ENCODE measurements at regions not wholly inside any gene's neighbourhood (a gene's known extent, or its start where the extent isn't known, plus 50 kb on each side); places are given as distances from the start of the nearest gene placed in this dataset.

DNA sequence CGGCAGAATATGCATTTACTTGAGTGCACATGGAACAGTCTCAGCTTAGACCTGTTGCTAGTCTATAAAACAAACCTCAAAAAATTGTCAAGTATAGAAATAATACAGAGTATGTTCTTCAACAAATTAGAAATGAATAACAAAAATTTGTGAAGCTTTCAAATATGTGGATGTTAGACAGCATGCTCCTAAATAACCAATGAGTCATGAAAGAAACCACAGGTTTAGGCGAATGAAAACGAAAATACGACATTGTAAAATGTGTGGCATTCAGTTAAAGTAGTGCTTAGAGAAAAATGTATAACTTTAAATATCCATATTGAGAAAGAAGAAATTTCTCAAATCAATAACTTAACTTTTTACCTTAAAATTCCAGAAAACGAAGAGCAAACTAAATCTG is 760.0 kb upstream of the SORCS1 start:
- no peak for DNase-seq (ENCODE audit: low read depth)

DNA sequence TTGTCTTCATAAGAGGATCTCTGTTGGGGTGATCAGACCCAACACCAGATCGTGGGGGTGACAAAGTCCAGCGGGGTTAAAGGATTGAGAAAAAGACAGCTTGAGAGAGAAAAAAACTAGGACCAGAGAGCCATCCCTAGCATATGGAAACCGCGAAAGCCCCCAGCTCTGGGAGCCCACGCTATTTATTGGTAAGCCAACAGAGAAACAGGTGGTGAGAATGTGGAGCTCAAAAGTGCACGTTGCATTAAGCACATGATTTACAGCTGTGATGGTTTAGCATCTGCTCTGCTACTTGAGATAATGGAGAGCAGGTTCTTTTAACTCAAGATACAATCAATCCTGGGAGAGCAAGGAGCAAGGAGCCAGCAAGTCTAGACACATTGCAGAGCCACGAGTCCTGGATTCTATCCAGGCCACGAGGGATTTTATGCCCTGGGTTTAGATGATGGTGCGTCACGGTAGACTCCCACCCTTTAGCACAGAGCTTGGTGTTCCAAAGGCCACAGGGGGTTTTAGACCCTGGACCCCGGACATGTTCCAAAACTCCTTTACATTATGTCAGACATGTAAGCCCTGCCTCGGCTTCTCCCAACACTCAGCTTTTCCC is 755.2 kb upstream of the SORCS1 start:
- no peak for DNase-seq (ENCODE audit: low read depth)

DNA sequence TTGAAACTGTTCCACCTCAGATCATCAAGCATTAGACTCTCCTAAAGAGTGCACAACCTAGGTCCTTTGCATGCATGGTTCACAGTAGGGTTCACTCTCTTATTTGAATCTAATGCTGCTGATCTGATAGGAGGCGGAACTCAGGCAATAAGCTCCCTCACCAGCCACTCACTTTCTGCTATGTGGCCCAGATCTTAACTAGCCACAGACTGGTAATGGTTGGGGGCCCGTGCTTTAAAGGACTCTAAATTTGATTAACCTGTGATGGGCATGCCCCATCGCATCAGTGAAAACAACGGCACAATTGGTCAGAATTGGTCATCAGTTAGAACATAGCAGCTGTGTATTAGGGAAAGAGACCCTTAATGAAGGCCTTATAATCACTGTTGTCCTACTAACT is 753.7 kb upstream of the SORCS1 start:
- DNase-seq (ENCODE audit: low read depth), result no peak

DNA sequence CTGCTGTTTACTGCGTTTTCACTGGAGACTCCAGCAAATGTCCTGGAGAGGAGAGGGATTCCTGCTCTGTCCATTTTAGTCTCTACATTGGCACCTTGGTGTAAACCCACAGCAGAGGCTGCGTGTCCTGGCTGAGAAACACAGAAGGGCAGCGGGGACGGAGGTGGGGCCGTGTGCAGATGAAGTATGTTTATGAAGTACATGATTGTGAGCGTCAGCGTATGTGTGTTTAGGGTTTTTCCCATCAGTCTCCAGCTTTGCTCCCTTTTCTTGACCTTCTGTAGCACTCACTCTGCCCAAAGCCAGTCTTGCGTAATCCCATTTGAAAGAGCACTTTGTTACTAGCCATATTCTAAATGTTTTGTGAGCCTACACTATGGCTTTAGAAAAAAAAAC is 750.7 kb upstream of the SORCS1 start:
- DNase-seq (ENCODE audit: low read depth), result peak; percentile 18

GRCh38 chr10:107914450-107915214 is 750.1 kb upstream of the SORCS1 start:
- DNase-seq (ENCODE audit: low read depth), result no peak

DNA sequence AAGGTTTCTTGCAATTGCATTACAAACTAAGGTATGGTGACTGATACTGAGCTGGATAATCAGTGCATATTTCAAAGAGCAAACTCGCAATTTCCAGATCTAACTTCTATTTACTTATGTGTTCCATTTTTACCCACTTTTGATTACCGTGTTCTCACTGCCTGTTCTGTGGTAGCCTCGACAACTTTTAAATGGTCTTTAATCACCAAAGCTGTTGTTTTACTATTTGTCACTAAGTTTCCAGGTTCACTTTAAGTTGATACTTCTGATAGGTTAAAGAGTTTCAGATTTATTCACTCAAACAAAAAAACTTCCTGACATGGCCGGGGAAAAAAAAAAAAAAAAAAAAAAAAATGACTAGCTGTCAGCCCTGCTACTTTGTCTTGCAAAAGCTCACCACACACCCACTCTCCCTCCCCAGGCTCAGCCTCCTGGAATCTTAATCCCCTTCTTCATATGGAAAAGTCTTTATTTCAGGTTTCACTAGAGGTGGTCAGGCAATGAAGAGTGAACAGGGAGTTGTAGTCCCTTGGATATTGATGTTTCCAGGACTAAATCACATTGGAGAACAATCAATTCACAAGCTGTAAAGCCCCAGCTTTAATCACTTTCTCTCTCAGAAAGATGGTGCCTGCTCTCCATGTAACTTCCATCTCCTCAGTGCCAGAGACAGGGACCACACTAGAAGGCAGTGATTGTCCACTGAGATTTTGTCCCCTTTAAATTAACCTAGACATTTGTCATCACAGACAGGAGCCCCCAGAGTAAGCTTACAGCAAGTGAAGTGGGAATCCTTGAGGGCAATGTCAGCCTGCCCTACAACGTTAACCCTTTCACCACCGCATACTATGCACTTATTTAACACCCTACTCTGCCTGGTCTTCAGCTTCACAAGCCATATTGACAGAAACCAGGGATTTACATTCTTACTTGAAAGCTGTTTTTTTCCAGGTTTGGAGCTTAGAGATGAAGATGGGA is 749.1 kb upstream of the SORCS1 start:
- no peak for DNase-seq (ENCODE audit: low read depth)

GRCh38 chr10:107901076-107901475 is 736.6 kb upstream of the SORCS1 start:
- no peak for DNase-seq (ENCODE audit: low read depth)

GRCh38 chr10:107900131-107900530 is 735.6 kb upstream of the SORCS1 start:
- no peak for DNase-seq (ENCODE audit: low read depth)

DNA sequence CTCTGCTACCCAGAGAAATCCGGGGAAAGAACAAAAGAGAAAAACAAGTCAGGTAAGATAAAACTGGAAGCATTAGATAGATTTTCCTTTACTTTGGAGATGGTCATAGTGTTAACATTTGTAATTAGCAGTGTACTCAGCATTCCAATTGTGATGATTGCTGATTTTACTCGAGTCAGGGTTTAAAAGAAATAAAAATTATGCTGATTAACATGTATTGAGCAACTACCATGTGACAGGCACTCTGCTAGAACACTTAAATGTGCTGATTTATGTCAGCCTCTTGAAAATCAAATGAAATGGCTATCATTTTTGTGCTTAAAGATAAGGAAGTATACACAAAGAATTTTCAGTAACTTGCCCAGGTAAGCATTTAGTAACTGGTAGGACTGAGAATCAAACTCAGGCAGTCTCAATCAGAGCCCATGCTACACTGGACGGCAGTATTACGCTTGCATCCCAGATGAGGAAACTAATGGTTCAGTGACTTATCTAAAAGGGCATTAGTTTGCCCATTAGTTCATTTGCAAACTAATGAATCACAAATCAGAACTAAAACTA is 735.1 kb upstream of the SORCS1 start:
- no peak for DNase-seq (ENCODE audit: low read depth)

DNA sequence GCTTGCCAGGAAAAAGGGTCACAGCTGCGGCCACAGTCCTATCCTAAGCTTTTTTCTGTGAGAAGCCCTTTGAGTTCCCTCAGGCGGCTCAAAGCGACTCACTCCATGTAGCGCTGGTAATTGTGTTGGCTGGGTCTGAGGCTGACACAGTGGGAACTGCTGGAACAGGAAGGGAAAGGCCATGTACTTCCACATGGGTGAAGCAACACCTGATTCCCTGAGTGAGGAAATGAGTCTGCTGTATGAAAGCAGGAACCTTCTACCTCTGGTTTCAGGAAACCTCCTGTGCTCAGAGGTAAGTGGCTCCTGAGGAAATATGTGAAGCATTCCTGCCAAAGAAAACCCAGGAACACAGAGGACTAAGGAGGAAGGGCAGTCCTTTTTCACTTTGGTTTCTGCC is 734.6 kb upstream of the SORCS1 start:
- DNase-seq (ENCODE audit: low read depth), result no peak

- no peak for DNase-seq (ENCODE audit: low read depth)
These were observed 733.9 kb upstream of the SORCS1 start for GRCh38 chr10:107898392-107898791.

- no peak for DNase-seq (ENCODE audit: low read depth)
These were observed 730.0 kb upstream of the SORCS1 start for GRCh38 chr10:107894516-107894915.

DNA sequence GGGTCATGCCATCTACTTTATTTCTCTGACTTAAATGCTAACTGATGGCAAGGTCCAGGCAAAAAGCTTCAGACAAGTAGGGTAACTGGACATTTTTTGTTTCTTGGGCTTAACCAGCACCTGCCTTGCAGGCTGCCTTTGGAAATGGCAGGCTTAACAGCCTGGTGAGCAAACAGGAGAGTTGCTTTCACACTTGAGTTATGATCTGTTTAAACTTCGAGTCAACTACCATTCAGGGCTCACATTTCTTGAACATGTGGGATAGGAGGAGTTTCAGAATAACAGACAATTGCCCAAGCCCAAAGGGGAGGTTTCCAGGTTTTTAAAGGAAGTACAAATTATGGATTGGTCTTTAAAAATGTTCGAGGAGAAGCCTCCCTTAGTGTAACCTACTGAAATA is 724.6 kb upstream of the SORCS1 start:
- DNase-seq (ENCODE audit: low read depth), result no peak

- DNase-seq (ENCODE audit: low read depth), result no peak
These were observed 715.7 kb upstream of the SORCS1 start for GRCh38 chr10:107880185-107880584.

DNA sequence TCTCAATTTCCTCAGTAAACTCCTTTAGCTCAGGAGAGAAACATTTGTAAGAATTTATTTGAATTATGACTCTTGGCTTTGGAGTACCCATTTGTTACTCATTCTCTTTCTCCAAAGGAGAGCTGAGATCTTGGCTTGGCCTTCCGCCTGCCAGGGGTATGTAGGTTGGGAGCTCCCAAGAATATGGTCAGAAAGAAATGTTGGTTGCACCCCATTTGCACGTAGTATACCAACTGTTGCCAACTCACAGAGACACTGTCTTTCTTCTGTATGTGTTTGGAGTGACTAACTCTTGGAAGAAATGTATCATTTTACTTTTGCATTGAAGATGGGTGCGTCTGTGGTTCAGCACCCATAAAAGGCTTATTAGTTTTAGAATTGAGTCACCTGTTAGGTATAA is 708.5 kb upstream of the SORCS1 start:
- no peak for DNase-seq (ENCODE audit: low read depth)

GRCh38 chr10:107865691-107866090 is 701.2 kb upstream of the SORCS1 start:
- no peak for DNase-seq (ENCODE audit: low read depth)

DNA sequence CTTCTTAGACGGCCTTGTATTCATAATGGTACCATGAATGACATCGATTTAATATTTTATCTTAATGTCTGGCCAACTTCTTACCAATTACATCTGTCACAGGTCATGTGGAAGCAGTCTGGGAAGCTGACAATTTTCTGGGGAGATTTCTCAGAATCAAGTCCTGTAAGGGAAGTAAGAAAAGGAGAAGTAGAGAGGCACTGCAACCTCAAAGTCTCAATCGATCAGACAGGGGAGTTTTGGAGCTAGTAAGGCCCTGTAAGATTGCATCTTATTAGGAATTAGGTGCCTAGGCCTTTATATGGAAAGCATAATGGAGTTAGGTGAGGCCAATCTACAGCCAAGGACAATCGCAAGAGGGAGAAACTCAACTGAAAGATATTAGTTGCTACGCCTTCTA is 694.6 kb upstream of the SORCS1 start:
- no peak for DNase-seq (ENCODE audit: low read depth)

DNA sequence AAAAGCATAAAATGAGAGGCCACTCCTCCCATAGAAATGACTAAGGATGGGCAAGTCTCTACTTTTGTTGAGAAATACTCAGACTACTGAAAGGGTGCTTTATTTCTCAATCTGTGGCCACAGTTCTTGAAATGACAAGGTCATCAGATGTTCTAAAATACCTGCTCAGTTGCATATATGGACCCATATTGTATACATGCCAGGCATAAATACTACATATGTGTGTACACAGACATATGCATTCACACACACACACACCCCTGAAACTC is 691.5 kb upstream of the SORCS1 start:
- DNase-seq (ENCODE audit: low read depth), result no peak

GRCh38 chr10:107855301-107856046 is 691.0 kb upstream of the SORCS1 start:
- no peak for DNase-seq (ENCODE audit: low read depth)

DNA sequence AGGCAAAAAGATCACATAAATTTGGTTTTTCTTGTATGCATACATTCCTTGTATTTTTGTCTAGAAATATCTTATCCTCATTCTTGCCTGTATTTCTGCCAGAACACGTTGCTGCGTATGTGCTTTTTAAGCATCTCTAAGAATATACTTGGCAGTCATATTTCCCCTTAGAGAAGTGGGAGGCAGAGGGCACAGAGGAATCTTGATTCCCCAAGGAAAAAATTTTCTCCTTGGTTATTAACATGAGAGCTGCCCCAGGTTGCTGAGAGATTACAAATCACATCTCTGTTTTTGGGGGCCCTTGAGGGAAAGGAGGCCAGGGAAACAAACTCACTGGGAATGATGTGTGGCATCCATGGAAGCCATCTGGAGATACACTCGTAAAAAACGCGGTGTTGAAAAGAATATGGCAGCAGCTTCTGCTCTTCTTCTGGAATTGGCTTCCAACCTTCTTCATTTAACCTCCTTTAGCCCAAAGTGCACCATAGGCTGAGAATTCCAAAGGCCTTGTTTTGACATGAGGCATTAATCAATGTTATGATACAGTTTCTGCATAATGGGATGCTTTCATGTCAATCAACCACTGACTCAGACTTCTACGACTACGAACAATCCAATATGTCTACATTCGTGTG is 684.3 kb upstream of the SORCS1 start:
- DNase-seq (ENCODE audit: low read depth), result no peak

DNA sequence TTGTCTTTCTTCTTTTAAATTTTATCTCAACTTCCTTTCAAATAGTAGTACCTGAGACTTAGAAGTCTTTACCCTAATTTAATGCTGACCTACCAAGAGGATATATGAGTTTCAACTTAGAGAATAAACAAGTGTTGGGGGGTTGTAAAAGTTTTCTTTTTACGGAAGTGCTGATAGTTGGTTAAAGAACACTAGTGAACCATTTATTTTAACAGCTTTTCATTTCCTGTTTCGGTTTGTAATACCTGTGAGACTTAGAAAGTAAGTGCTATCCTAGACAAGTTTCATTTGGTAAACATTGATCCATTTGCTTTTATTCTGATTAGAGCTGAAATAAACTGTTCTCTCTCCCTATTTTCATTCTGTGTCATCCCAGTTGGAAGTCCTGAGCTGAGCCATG is 683.1 kb upstream of the SORCS1 start:
- no peak for DNase-seq (ENCODE audit: low read depth)
